Large intestine (tissue), 3 donors: ENCODE measurements at regions not wholly inside any gene's neighbourhood (a gene's known extent, or its start where the extent isn't known, plus 50 kb on each side); places are given as distances from the start of the nearest gene placed in this dataset.
A peak's percentile ranks its signal among the peaks of the same experiment; 100 is the strongest.

Source experiments
- DNase-seq, 2 donors: peaks; one replicate each; pipeline versions ENCODE4 v3.0.0 to v3.0.0-alpha.2; 2013
- H3K27ac ChIP-seq: one replicate; pipeline ENCODE4 v1.5.1; 2013; ENCODE audit warnings: low read length
- H3K27me3 ChIP-seq: 2 replicates; pipeline ENCODE4 v1.6.1; 2013; ENCODE audit warnings: low read length; ENCODE audit not compliant: control insufficient read depth, insufficient read depth
- H3K36me3 ChIP-seq: 2 replicates; pipeline ENCODE4 v1.6.1; 2013; ENCODE audit warnings: low read length; ENCODE audit not compliant: control insufficient read depth, insufficient read depth
- H3K4me1 ChIP-seq: one replicate; pipeline ENCODE4 v1.6.1; 2013; ENCODE audit warnings: low read length; ENCODE audit not compliant: control insufficient read depth, insufficient read depth
- H3K4me3 ChIP-seq: one replicate; pipeline ENCODE4 v1.5.1; 2013; ENCODE audit warnings: low read length
- H3K9me3 ChIP-seq: one replicate; pipeline ENCODE4 v1.6.1; 2013; ENCODE audit warnings: mild to moderate bottlenecking, low read depth, low read length, moderate library complexity; ENCODE audit not compliant: control insufficient read depth
- whole genome bisulfite sequencing: methylation state at CpG from one replicate; pipeline ENCODE4 v1.1.5; 2013; ENCODE audit warnings: low lambda C conversion rate; ENCODE audit not compliant: insufficient coverage; 5-methylcytosine and 5-hydroxymethylcytosine counted together

DNA sequence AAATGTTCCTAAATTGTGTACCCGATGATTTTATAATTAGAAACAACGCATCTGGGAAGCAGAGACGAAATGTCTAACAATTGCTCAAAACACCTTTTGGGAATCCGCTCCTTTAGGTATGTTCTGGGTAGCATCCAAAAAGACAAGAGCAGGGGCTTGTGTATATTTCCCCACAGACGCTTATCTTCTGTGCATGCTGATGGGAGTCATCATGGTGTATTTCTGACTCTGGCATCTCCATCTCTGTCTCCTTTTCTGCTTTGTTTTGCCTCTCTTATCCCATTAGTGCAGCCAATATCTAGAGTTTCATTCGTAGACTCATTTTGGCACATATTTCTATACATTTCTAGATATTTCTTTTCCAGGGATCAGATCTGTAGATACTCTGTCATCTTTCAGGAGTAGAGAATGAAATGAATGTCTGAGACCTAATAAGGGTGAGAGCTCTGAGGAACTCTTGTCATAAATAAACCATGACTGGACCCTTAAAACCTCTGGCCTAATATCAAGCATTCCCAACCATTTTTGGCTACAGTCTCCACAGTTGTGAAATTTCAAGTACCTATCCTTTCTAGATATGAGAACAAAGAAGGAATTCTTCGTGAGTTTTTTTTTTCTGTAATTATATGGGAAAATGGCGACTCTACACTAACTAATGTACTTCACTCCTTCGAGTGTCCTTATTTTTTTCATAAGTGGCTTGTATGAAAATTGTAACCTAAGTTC, 508.2 kb downstream of the ACTL7B start:
- DNase-seq: no peak
- Histone ChIP-seq H3K9me3 (no peaks in the 10 kb centered on the region), H3K27me3 (peaks cover 5% of the 10 kb centered on the region), H3K27ac (no peak overlapping the region), H3K4me1 (no peaks in the 10 kb centered on the region), H3K36me3 (no peaks in the 10 kb centered on the region), H3K4me3 (no peak overlapping the region)
- 91% methylated on average over 6 of the region's 9 CpGs for WGBS

DNA sequence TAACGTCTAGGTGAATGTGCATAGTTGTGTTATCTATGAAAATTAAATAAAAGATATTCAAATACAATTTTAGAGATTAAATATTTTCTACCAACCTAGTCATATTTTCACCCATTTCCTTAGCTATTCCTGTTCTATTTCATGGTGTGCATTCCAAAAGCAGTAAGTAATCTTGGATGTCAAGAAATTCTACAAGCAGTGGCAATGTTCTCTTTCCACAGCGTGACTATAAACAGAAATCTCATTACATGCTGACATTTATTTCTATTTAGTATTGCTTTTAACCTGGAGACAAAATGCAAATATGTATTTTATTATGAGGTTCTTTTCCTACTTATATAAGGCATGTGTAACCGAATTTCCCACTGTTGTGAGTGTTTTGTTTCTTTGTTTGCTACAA, 510.0 kb downstream of the ACTL7B start:
- no peak overlapping the region for H3K4me3 ChIP-seq
- H3K27ac ChIP-seq: no peak overlapping the region
- H3K9me3 ChIP-seq: no peaks in the 10 kb centered on the region
- no peak for DNase-seq
- H3K36me3 ChIP-seq: no peaks in the 10 kb centered on the region
- WGBS: 100% methylated on average over 1 of the region's 3 CpGs
- peaks cover 3% of the 10 kb centered on the region for H3K27me3 ChIP-seq
- no peaks in the 10 kb centered on the region for H3K4me1 ChIP-seq

DNA sequence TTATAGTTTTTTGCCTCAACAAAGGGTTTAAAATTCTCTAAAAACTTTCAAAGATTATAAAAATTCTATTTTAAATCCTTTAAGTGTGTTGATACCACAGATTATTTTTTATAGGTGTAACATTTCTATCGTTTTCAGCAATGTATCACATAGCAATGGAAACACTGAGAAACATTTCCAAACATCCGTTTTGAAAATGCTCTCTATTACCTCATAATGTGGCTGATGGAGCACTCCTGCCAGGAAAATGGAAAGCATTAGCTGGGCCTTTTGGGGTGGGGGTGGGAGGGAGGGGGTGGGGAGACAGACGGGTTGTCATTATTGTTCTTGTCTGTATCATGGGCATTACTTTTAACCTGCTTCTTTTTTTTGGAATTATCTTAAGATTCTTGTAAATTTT, 516.5 kb downstream of the ACTL7B start:
- no peaks in the 10 kb centered on the region for H3K4me1 ChIP-seq
- no CpG with 5 or more reads among the region's 3 CpGs for WGBS
- H3K4me3 ChIP-seq: no peak overlapping the region
- no peaks in the 10 kb centered on the region for H3K27me3 ChIP-seq
- no peak for DNase-seq
- no peaks in the 10 kb centered on the region for H3K9me3 ChIP-seq
- H3K27ac ChIP-seq: no peak overlapping the region
- H3K36me3 ChIP-seq: no peaks in the 10 kb centered on the region

DNA sequence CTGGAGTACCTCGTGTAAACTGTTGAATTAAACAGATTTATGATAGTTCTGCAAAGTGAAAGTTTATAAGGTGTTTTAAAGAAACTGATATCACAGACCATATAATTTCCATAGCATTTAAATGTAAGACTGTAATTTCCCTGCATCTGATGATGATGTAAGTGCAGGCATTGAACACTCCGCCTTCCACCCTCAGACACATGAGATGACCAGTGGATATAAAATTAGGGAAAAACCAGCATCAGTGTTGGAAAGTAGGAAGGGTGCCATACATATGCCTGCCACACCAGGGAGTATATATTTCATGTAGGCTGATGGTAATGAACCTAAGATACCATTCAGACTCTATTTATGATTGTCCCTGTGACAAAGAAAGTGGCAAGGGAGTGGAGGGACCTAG, 519.2 kb downstream of the ACTL7B start:
- no peaks in the 10 kb centered on the region for H3K9me3 ChIP-seq
- H3K4me3 ChIP-seq: no peak overlapping the region
- no peaks in the 10 kb centered on the region for H3K36me3 ChIP-seq
- DNase-seq: no peak
- H3K27me3 ChIP-seq: no peaks in the 10 kb centered on the region
- peaks cover 2% of the 10 kb centered on the region for H3K4me1 ChIP-seq
- H3K27ac ChIP-seq: no peak overlapping the region
- no CpG with 5 or more reads among the region's 2 CpGs for WGBS

DNA sequence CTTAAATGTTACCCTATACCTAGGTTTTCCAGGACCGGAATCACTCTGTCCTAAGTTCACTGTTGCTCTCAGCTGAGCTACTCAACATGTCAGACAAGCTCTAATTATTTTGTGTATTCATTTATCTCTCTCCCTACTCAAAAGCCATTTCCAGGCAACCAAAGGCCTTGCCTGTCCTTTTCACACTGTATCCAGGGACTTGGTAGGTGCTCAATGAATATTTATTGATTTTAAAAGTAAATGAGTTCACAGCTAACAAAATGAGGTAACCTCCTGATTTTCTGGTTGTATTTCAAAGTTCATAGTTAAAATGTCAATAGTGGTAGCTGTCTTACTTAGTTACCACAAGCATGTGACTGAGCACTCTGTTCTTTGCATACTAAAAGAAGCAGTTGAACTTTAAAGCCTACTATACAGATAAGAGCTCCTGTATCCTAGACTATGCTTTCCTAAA, 522.2 kb downstream of the ACTL7B start:
- peak; percentile 20 to 64 for DNase-seq
- Histone ChIP-seq H3K27me3 (no peaks in the 10 kb centered on the region), H3K4me3 (no peak overlapping the region), H3K27ac (peak overlapping the region; percentile 59), H3K4me1 (peaks cover 2% of the 10 kb centered on the region), H3K36me3 (no peaks in the 10 kb centered on the region), H3K9me3 (no peaks in the 10 kb centered on the region)
- 0% methylated on average over 1 of the region's 1 CpG for WGBS

DNA sequence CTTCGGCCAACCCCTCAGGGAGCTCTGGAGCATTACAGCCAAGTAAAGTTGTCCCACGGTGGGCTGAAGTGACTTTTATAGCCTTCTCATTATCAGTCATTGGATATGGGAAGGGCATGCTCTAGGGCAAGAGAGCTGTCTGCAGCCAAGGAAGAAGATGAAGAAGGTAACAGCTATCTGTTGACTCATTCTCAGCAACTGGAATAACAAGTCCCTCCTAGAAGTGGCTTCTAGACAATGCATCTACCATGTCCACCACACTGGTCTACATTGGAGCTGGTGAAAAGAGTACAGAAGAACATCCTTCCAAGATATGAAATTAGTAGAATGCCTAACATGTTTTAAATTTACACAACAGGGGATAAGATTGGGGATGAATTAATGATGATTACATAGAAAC, 524.2 kb downstream of the ACTL7B start:
- no CpG with 5 or more reads among the region's 2 CpGs for WGBS
- no peaks in the 10 kb centered on the region for H3K27me3 ChIP-seq
- H3K4me1 ChIP-seq: peaks cover 2% of the 10 kb centered on the region
- no peaks in the 10 kb centered on the region for H3K36me3 ChIP-seq
- H3K9me3 ChIP-seq: peaks cover 4% of the 10 kb centered on the region
- DNase-seq: no peak
- no peak overlapping the region for H3K4me3 ChIP-seq
- H3K27ac ChIP-seq: no peak overlapping the region

DNA sequence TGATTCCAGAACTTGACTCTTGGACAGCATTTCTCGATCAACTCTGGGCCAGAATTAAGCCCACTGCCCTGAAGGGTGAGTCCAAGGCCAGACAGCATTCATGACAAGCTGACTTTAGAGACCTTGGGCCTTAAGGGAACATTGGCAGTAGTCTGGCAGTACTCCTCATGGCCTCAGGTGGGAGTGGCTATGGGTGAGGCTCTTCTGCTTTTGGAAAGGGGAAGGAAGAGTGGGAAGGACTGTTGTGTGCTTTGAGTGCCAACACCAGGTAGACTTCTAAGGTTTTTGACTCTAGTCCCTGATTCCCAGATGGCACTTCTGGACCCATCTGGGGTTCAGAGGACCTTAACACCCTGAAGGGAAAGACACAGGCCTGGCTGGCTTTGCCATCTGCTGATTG, 530.4 kb downstream of the ACTL7B start:
- Histone ChIP-seq H3K4me1 (no peaks in the 10 kb centered on the region), H3K36me3 (no peaks in the 10 kb centered on the region), H3K27me3 (no peaks in the 10 kb centered on the region), H3K27ac (no peak overlapping the region), H3K4me3 (no peak overlapping the region), H3K9me3 (peaks cover 4% of the 10 kb centered on the region)
- no CpG with 5 or more reads among the region's 1 CpG for WGBS
- no peak for DNase-seq

DNA sequence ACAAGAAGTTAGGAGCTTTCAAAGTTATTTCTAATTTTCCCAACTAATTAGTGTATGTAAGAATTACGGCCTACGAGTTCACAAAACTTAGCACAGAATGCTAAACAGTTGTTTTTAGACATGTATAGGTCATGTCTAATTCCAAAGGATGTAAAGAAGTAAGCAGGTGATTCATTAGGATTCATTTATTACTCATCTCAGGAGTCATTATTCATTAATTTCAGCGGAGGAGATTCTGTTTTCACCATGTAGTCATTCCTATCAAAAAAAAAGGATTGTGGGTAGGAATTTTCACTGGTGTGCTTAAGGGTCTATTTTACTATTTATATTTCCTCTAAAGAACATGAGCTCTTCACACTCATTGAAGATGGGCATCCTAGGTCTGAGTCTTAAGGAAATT, 532.2 kb downstream of the ACTL7B start:
- no peaks in the 10 kb centered on the region for H3K4me1 ChIP-seq
- H3K9me3 ChIP-seq: peaks cover 4% of the 10 kb centered on the region
- no peak overlapping the region for H3K27ac ChIP-seq
- no peaks in the 10 kb centered on the region for H3K36me3 ChIP-seq
- no peaks in the 10 kb centered on the region for H3K27me3 ChIP-seq
- DNase-seq: no peak
- no peak overlapping the region for H3K4me3 ChIP-seq
- WGBS: no CpG with 5 or more reads among the region's 3 CpGs

DNA sequence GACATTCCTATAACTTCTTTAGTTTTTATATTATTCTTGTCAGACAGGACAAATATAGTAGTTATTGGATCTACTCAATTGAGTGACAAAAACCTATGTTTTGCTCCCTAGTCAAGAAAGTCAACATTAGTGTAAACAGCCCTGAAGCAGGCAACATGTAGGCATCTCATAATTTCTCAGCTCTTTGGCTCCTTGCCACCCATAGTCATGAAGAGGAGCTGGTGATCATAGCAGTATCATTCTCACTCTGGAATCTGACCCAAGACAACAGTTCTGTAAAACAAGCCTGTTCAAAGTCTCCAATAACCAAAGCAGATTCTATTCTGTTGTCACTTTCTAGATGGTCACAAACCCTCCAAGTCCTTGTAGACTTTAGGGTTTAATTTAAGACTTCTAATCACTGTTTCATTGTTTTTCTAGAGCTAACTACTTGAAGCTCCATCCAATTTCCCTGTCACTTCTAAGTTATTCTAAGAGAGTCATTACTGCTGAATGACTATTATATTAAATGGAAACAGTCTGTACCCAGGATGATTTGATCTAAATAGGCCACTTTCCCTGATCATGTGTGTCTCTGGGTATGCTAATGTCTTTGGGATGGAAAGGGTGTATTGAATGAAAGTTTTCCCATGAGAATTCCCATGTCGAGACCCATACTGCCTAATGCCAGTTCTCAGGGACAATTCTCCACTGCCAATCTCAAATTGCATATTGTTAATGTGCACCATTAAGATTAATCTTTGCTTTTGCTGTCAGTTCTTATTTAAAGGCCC, 533.3 kb downstream of the ACTL7B start:
- no peaks in the 10 kb centered on the region for H3K36me3 ChIP-seq
- no peak overlapping the region for H3K4me3 ChIP-seq
- no peaks in the 10 kb centered on the region for H3K4me1 ChIP-seq
- no peak for DNase-seq
- H3K9me3 ChIP-seq: peaks cover 4% of the 10 kb centered on the region
- WGBS: 67% methylated on average over 1 of the region's 1 CpG
- no peaks in the 10 kb centered on the region for H3K27me3 ChIP-seq
- H3K27ac ChIP-seq: no peak overlapping the region

DNA sequence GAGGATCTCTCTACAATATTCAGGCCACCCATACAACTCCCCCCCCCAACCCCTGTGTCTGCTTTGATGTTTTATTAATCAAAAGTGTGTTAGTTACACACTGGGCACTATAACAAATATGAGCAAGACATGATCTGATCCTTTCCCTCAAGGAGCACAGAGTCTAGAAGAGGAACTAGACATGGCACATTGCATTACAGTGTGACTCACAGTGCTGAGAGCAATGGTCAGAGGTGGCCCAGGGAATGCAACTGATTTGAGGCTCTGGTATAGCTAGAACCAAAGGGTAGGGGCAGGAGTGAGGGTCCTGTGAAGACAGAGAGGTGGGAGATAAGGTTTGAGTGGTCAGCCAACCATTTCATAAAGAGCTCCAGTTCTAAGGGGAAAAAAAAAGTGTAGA, 539.2 kb downstream of the ACTL7B start:
- no peak overlapping the region for H3K27ac ChIP-seq
- no peaks in the 10 kb centered on the region for H3K36me3 ChIP-seq
- no peak overlapping the region for H3K4me3 ChIP-seq
- peaks cover 2% of the 10 kb centered on the region for H3K27me3 ChIP-seq
- no peaks in the 10 kb centered on the region for H3K9me3 ChIP-seq
- no peaks in the 10 kb centered on the region for H3K4me1 ChIP-seq
- no peak for DNase-seq

DNA sequence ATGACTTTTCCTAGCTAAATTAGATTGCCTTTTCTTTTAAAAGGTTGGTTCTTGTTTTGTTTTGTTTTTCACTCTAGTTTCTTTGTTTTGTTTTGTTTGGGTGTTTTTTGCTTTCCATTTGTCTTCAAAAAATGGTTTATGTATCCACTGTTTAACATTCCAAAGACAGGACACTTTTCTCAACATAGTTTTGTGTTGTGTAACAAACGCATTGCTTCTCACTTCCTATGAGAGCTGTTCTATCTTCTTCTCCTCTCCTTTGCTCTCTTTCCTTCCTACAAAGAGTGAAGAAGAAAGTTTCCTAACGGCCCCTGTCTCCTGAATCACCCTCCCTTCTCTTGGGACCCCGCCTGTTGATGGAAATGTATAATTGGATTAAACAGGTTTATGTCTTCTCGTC, 539.7 kb downstream of the ACTL7B start:
- H3K27ac ChIP-seq: no peak overlapping the region
- peaks cover 2% of the 10 kb centered on the region for H3K27me3 ChIP-seq
- H3K9me3 ChIP-seq: no peaks in the 10 kb centered on the region
- H3K4me3 ChIP-seq: no peak overlapping the region
- no peak for DNase-seq
- WGBS: 80% methylated on average over 1 of the region's 4 CpGs
- no peaks in the 10 kb centered on the region for H3K4me1 ChIP-seq
- no peaks in the 10 kb centered on the region for H3K36me3 ChIP-seq
